Adipocyte (in vitro differentiated cells): ENCODE measurements at regions not wholly inside any gene's neighbourhood (a gene's known extent, or its start where the extent isn't known, plus 50 kb on each side); places are given as distances from the start of the nearest gene placed in this dataset.

Experiments used
- DNase-seq: peaks from one replicate; pipeline ENCODE4 v3.0.0-alpha.2; 2015; ENCODE audit warnings: low read depth
- H3K27me3 ChIP-seq: replicated peaks from 2 replicates; pipeline ENCODE4 v1.7.0; 2013; ENCODE audit warnings: mild to moderate bottlenecking, low read length, moderate library complexity; ENCODE audit not compliant: control insufficient read depth, insufficient read depth
- H3K36me3 ChIP-seq: 2 replicates; pipeline ENCODE4 v1.7.0; 2013; ENCODE audit warnings: low read length, mild to moderate bottlenecking, moderate library complexity; ENCODE audit not compliant: control insufficient read depth, insufficient read depth, severe bottlenecking
- H3K4me1 ChIP-seq: 2 replicates; pipeline ENCODE4 v1.7.0; 2013; ENCODE audit warnings: mild to moderate bottlenecking, low read length, moderate library complexity; ENCODE audit not compliant: control insufficient read depth, insufficient read depth
- H3K4me3 ChIP-seq: 2 replicates; pipeline ENCODE4 v1.7.0; 2013; ENCODE audit warnings: mild to moderate bottlenecking, low read length, moderate library complexity
- H3K9ac ChIP-seq: 2 replicates; pipeline ENCODE4 v1.7.0; 2013; ENCODE audit warnings: mild to moderate bottlenecking, low read length, moderate library complexity
- H3K9me3 ChIP-seq: 2 replicates; pipeline ENCODE4 v1.7.0; 2013; ENCODE audit warnings: mild to moderate bottlenecking, low read length, moderate library complexity; ENCODE audit not compliant: control insufficient read depth

DNA sequence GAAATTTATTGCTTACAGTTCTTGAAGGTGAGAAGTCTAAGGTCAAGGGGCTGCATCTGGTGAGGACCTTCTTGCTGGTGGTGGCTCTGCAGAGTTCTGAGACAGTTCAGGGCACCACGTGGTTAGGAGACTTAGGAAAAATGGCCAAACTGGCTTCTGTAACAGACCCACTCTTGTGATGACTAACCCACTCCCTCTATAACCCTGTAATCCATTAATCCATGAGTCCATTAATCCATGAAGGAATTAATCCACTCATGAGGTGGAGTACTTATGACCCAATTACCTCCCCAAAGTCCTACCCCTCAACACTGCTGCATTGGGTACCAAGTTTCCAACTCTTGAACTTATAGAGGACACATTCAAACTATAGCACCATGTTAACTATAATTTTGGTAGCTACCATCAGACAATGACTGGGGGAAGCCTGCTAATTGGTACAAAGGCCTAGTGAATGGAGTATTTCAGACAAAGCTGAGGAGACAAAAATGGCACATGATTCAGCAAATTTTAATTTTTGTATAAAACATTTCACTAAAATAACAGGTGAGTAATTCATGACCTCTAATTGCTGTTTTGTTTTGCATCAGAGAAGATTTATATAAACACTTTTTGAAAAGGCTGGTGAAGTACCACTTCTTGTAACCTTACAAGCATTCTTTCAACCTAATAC is 374.1 kb upstream of the TBL1XR1 start:
- Histone ChIP-seq H3K4me3 (no peak overlapping the region), H3K9me3 (no peaks in the 10 kb centered on the region), H3K4me1 (peaks cover 4% of the 10 kb centered on the region), H3K27me3 (no peaks in the 10 kb centered on the region), H3K36me3 (no peaks in the 10 kb centered on the region), H3K9ac (no peak overlapping the region)
- DNase-seq: no peak

DNA sequence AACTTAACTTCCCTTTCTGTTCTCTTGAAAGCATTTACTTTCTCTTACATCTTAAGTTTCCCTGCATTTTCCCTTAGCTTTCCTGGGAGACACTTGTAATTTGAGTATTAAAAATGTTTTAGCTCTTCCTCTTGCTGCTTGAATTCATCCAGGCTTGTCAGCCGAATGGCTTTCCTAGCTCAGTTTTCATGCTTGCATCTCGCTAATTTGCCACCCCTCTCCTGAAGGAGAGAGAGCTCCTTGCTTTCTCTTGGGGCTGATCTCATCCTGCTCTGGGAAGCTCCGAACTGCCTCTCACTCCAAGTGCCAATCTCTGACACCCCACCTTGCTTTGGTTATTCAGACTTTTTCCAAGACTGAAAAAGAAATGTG is 374.6 kb upstream of the TBL1XR1 start:
- H3K27me3 ChIP-seq: no peaks in the 10 kb centered on the region
- H3K4me1 ChIP-seq: peaks cover 4% of the 10 kb centered on the region
- H3K4me3 ChIP-seq: no peak overlapping the region
- no peaks in the 10 kb centered on the region for H3K9me3 ChIP-seq
- H3K36me3 ChIP-seq: no peaks in the 10 kb centered on the region
- peak; percentile 22 for DNase-seq
- H3K9ac ChIP-seq: no peak overlapping the region

DNA sequence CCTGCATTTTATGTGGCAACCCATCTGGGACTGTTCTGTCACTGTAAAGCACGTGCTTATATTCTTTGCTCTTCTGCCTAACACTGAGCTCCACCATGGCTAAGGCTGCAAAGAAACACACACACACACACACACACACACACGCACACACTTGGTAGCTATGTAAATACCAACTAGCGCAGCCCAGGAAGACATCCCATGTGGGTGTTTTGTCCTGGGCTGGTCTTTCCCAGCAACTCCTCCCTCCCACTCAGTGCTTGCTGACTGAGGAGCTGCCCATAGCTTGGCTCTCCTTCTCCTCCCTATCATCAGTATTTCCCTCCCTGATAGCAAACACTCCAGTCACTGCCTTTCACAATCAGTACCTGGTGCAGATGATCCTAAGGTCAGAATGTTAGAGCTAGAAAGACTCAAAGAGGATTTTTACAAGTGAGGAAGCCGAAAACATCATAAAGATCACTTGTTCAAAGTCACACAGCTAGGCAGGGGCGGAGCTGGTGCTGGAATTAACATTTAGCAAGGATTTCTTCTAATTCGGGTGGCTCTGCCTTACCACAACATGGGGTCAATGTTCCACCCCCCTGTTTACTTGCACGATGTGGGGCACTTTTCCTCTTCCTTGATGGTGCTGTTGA is 377.1 kb upstream of the TBL1XR1 start:
- Histone ChIP-seq H3K4me3 (no peak overlapping the region), H3K36me3 (no peaks in the 10 kb centered on the region), H3K27me3 (no peaks in the 10 kb centered on the region), H3K9me3 (no peaks in the 10 kb centered on the region), H3K9ac (no peak overlapping the region), H3K4me1 (peaks cover 4% of the 10 kb centered on the region)
- DNase-seq: peak; percentile 58

DNA sequence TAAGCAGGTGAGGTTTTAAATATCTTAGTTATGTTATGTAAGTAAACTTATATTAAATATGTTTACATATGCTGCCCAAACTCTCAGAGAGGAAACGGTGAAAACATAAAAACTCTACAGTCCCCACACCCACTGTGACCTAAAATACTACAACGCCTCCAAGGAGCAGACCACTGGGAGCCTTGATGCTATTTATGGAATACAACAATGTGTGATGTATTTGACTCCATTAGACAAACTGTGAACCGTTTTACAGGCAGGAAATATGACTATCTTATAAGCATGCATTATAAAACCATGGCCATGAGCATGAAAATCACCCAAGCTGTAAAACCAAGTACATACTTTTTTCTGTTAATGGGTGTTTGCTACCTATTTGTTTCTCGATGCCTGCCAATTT is 379.5 kb upstream of the TBL1XR1 start:
- Histone ChIP-seq H3K4me1 (no peaks in the 10 kb centered on the region), H3K4me3 (no peak overlapping the region), H3K9me3 (no peaks in the 10 kb centered on the region), H3K9ac (no peak overlapping the region), H3K36me3 (no peaks in the 10 kb centered on the region), H3K27me3 (no peaks in the 10 kb centered on the region)
- DNase-seq: no peak

DNA sequence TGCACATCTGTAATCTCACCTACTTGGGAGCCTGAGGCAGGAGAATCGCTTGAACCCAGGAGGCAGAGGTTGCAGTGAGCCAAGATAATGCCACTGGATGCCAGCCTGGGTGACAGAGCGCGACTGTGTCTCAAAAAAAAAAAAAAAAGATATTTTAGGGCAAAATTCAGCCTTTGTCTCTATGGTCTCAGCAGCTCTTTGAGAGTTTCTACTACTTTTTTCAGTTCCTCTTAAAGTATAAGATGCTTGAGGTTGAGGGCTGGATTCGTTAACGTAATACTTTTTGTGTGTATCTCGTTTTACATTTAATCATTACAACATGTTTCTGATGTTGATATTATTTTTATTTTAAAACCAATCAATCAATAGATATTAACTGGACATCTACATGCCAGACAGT is 381.2 kb upstream of the TBL1XR1 start:
- DNase-seq: no peak

DNA sequence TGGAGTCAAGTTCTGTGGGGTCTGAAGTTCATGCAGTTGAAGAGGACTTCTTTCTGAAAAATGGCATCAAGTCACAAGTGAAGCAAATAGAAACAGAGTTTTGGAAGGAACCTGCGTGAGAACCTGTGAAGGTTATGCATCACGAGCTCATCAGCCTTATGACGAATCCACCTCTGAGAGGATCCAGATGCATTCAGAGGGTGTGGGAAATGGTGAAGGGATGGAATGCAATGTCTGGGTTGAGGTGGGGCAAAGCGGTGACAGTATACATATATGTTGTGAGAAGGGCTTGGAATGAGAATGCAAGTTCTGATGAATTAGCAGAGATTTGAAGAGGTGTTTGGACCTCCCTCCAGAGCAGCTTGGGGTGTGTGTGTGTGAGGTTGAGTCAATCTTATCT is 382.1 kb upstream of the TBL1XR1 start:
- no peaks in the 10 kb centered on the region for H3K9me3 ChIP-seq
- H3K36me3 ChIP-seq: no peaks in the 10 kb centered on the region
- no peaks in the 10 kb centered on the region for H3K27me3 ChIP-seq
- H3K4me1 ChIP-seq: no peaks in the 10 kb centered on the region
- no peak overlapping the region for H3K4me3 ChIP-seq
- DNase-seq: no peak
- H3K9ac ChIP-seq: no peak overlapping the region

More for the DNA sequence above, 381.2 kb upstream of the TBL1XR1 start:
- Histone ChIP-seq H3K4me1 (no peaks in the 10 kb centered on the region), H3K9ac (no peak overlapping the region), H3K9me3 (no peaks in the 10 kb centered on the region), H3K27me3 (no peaks in the 10 kb centered on the region), H3K4me3 (no peak overlapping the region), H3K36me3 (no peaks in the 10 kb centered on the region)

DNA sequence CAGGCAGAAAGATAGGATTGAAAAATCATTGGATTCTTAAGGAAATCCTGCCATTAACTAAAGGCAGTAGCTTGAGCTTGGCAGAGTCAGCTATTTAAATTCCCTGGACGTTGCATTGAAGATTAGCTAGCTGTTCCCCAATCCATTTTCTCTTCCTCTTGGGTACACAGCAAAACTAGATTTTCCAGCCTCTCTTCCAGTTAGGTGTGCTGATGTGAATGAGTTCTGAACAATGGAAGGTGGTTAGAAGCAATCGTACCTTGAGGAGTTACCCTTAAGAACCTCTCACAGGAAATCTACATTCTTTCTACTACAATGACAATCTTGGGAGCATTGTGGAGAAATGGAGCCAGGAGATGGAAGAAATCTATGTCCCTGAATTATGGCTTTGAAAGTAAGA is 383.2 kb upstream of the TBL1XR1 start:
- no peaks in the 10 kb centered on the region for H3K4me1 ChIP-seq
- DNase-seq: no peak

DNA sequence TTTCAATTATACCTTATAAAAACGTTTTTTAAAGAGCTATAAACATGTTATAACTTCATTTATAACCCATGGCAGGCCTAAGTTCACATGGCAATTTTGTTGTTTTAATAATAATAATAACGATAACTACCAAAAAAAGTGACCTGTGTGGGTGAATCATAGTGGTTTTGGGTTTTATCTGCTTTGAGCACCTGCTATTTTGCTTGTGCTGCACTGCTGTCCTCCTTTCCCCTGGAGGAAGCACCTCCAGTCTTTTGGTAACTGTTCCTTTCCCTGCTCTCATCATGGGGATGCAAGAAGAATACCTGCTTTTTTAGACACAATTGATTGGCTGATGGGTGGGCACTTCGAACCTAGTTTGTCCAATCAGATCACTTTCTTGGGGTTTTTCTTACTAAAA is 388.0 kb upstream of the TBL1XR1 start:
- no peak overlapping the region for H3K9ac ChIP-seq
- DNase-seq: no peak
- peaks cover 14% of the 10 kb centered on the region for H3K4me1 ChIP-seq
- no peak overlapping the region for H3K4me3 ChIP-seq
- peaks cover 3% of the 10 kb centered on the region for H3K9me3 ChIP-seq
- no peaks in the 10 kb centered on the region for H3K27me3 ChIP-seq
- H3K36me3 ChIP-seq: no peaks in the 10 kb centered on the region

More for the DNA sequence above, 383.2 kb upstream of the TBL1XR1 start:
- H3K9me3 ChIP-seq: no peaks in the 10 kb centered on the region
- no peaks in the 10 kb centered on the region for H3K36me3 ChIP-seq
- H3K9ac ChIP-seq: no peak overlapping the region
- H3K27me3 ChIP-seq: no peaks in the 10 kb centered on the region
- no peak overlapping the region for H3K4me3 ChIP-seq

DNA sequence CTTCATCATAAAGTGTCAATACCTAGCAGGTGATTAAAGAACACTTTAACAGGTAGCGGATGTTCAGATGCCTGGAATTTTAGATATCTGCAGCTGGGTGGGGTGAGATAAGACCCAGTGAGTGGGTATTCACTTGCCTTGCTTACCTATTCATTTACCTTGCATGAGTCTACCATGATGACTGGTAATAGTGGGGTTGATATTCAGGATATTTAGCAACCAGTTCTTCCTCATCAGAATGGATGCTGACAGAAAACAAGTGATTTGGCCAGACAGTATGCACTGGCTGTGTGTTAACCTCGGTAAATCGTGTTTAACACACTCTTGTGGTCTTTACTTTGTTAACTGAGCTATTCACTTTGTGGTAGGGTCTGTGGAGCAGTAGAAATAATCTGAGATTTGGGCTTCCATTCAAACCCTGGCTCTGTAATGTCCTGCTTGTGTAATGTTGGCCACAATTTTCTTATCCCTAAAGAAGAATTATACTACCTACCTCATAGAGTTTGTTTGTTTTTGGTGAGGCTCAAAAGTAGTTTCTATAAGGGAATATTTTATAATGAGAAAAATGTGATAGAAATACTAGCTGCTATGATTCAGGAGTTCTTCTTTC is 391.9 kb upstream of the TBL1XR1 start:
- Histone ChIP-seq H3K9ac (peak overlapping the region; percentile 27), H3K4me3 (no peak overlapping the region), H3K36me3 (no peaks in the 10 kb centered on the region), H3K9me3 (peaks cover 3% of the 10 kb centered on the region), H3K27me3 (no peaks in the 10 kb centered on the region), H3K4me1 (peaks cover 44% of the 10 kb centered on the region)
- DNase-seq: no peak

DNA sequence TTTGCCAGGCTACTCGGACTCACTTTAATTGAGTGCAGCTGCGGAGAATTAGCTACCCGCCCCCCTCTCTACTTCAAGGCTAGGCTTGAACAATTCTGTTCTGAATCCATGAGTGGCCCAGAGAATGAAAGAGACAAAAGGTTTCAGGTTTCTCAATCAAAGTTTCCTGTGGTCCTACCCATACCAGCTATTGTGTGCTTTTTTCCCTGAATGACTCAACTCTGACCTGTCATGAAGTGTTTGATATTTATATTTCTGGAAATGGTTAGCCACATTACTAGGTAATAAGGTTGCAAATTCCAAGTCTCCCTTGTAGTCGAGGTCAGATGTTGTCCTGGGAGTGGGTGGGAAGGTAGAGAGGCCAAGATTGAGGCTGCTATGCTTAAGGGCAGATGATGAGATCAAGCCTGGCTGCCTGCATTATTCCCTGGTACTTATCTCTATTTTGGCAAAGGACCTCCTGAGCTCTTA is 392.7 kb upstream of the TBL1XR1 start:
- Histone ChIP-seq H3K4me1 (peaks cover 52% of the 10 kb centered on the region), H3K27me3 (no peaks in the 10 kb centered on the region), H3K4me3 (no peak overlapping the region), H3K9ac (peak overlapping the region; percentile 27), H3K36me3 (no peaks in the 10 kb centered on the region), H3K9me3 (peaks cover 3% of the 10 kb centered on the region)
- DNase-seq: peak; percentile 97

DNA sequence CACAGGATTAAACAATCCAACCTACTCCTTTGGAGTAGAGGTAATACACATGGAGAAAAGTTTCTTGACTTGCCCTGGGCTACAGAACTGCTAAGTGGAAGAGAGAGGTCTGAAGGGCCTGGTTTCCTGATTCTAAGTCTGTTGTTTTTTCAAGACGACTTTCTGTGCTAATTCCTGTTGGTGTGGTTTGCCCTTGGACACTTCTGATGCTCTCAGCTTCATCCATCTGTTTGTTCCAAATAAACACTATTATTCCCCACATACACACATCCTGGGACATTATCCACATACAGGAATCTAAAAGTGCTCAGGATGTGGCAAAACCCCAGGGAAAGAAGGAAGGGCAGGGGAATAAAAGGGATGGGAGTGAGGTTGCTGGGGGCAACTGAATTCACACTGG is 393.5 kb upstream of the TBL1XR1 start:
- H3K4me3 ChIP-seq: no peak overlapping the region
- H3K9me3 ChIP-seq: peaks cover 3% of the 10 kb centered on the region
- no peaks in the 10 kb centered on the region for H3K27me3 ChIP-seq
- H3K4me1 ChIP-seq: peaks cover 60% of the 10 kb centered on the region
- peak overlapping the region; percentile 43 for H3K9ac ChIP-seq
- H3K36me3 ChIP-seq: no peaks in the 10 kb centered on the region
- DNase-seq: no peak
